Testis (tissue), 2 donors: ENCODE measurements at regions not wholly inside any gene's neighbourhood (a gene's known extent, or its start where the extent isn't known, plus 50 kb on each side); places are given as distances from the start of the nearest gene placed in this dataset.

Experiments
- DNase-seq: peaks from one replicate; pipeline ENCODE4 v3.0.0-alpha.2; 2019
- H3K27ac ChIP-seq, 2 donors: fragments of 200-600 bp; sonication (generic); one replicate each; pipeline ENCODE4 v1.5.1; 2019
- H3K27me3 ChIP-seq: fragments of 200-600 bp; sonication (generic); one replicate; pipeline ENCODE4 v1.5.1; 2019
- H3K36me3 ChIP-seq: fragments of 200-600 bp; sonication (generic); one replicate; pipeline ENCODE4 v1.5.1; 2017; ENCODE audit warnings: low read depth; ENCODE audit errors: missing control alignments
- H3K4me1 ChIP-seq: fragments of 200-600 bp; sonication (generic); one replicate; pipeline ENCODE4 v1.5.1; 2019
- H3K4me3 ChIP-seq, 2 donors: fragments of 200-600 bp; sonication (generic); one replicate each; pipeline ENCODE4 v1.5.1; 2017 to 2019
- H3K9me3 ChIP-seq: fragments of 200-600 bp; sonication (generic); one replicate; pipeline ENCODE4 v1.5.1; 2017
- POLR2A ChIP-seq: fragments of 450-650 bp; IDR thresholded peaks from one replicate; pipeline ENCODE4 v1.6.1; 2017; ENCODE audit warnings: antibody characterized with exemption, mild to moderate bottlenecking, moderate library complexity
- WGBS, 2 donors: methylation state at CpG; one replicate each; pipeline ENCODE4 v1.1.5; 2018; 5-methylcytosine and 5-hydroxymethylcytosine counted together
- intact Hi-C: fragments of 100-400 bp; cut with DNase I; formaldehyde crosslinking; loops from one replicate; pipeline ENCODE4 v1.15.1; 2023; ENCODE audit warnings: low total_unique reads
- TF ChIP-seq, protein P1 (sequence below), 3 experiments: fragments of 450-650 bp in 2 of 3; fragments of 200-600 bp in 1 of 3; sonication (generic) in 1 of 3; IDR thresholded peaks; one replicate each; pipeline ENCODE4 v1.5.1; 2016 to 2019; ENCODE audit warnings: antibody characterized with exemption in 3 of 3, mild to moderate bottlenecking in 2 of 3, moderate library complexity in 1 of 3

GRCh38 chr20:11245431-11245830 is 571.6 kb upstream of the JAG1 start:
- TF ChIP-seq, protein P1, sequence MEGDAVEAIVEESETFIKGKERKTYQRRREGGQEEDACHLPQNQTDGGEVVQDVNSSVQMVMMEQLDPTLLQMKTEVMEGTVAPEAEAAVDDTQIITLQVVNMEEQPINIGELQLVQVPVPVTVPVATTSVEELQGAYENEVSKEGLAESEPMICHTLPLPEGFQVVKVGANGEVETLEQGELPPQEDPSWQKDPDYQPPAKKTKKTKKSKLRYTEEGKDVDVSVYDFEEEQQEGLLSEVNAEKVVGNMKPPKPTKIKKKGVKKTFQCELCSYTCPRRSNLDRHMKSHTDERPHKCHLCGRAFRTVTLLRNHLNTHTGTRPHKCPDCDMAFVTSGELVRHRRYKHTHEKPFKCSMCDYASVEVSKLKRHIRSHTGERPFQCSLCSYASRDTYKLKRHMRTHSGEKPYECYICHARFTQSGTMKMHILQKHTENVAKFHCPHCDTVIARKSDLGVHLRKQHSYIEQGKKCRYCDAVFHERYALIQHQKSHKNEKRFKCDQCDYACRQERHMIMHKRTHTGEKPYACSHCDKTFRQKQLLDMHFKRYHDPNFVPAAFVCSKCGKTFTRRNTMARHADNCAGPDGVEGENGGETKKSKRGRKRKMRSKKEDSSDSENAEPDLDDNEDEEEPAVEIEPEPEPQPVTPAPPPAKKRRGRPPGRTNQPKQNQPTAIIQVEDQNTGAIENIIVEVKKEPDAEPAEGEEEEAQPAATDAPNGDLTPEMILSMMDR (IDR thresholded peaks at IDR 0.05): no peak
- TF ChIP-seq POLR2A: no peak
- no peak for DNase-seq
- Histone ChIP-seq H3K4me1 (no peaks in the 10 kb centered on the region), H3K9me3 (no peaks in the 10 kb centered on the region), H3K36me3 (no peaks in the 10 kb centered on the region), H3K4me3 (no peak overlapping the region), H3K27ac (no peak overlapping the region), H3K27me3 (no peaks in the 10 kb centered on the region)
- intact Hi-C loops: no loop called here

GRCh38 chr20:11246251-11246775 is 572.5 kb upstream of the JAG1 start:
- no peak overlapping the region for H3K4me3 ChIP-seq
- no peaks in the 10 kb centered on the region for H3K27me3 ChIP-seq
- intact Hi-C loops: no loop called here
- H3K27ac ChIP-seq: no peak overlapping the region
- WGBS, 2 donors: 88 to 92% methylated on average over 5 of the region's 5 CpGs
- H3K36me3 ChIP-seq: no peaks in the 10 kb centered on the region
- no peak for TF ChIP-seq POLR2A
- TF ChIP-seq, protein P1 (IDR thresholded peaks at IDR 0.05): no peak
- no peaks in the 10 kb centered on the region for H3K4me1 ChIP-seq
- DNase-seq: no peak
- no peaks in the 10 kb centered on the region for H3K9me3 ChIP-seq

DNA sequence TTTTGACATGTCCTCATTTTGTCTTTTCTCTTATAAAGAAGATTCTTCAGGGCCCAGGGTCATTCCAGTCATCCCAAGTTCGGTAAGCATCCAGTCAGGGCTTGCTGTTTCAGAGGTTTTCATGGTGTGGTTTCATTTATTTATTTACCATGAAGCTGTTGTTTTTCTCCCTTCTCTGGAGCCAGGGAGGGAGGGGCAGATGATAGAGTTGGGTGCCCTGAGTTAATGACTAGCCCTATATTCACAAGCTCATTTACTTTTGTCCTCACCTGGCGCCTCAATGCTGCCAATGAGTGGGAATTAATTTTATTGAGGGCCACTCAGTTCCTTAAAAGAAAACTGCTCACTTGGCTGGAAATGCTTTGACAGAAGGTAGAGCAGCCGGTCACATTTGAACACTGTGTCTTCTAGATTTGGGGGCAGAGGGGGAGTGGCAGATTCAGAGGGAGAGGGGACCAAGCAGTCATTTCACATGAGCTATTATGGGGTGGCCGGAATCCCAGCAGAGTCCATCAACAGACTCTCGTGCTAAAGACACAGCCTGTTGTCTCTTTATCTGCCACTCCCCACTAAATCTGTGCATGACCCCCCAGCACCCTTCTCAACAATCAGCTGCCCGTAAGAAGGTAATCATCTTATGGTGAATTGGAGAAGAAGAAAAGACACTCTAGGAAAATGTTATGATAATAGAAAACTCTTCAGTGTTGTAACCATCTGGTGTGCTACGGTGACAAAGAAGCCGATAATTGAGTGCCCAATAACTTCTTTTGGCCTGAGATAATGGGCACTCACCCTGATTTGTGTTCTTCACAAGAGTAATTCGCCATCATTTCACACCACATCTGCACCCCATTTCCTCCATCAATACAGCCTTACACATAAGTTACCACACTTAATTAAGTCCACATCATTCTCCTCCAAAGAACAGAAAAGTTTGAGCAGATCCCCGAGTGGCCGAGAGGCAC is 573.5 kb upstream of the JAG1 start:
- H3K27me3 ChIP-seq: no peaks in the 10 kb centered on the region
- no peak for DNase-seq
- no peak overlapping the region for H3K4me3 ChIP-seq
- no peaks in the 10 kb centered on the region for H3K4me1 ChIP-seq
- no peaks in the 10 kb centered on the region for H3K36me3 ChIP-seq
- TF ChIP-seq, protein P1 (IDR thresholded peaks at IDR 0.05): no peak
- TF ChIP-seq POLR2A: no peak
- intact Hi-C loops: no loop called here
- H3K9me3 ChIP-seq: no peaks in the 10 kb centered on the region
- no peak overlapping the region for H3K27ac ChIP-seq
- WGBS, 2 donors: 85 to 95% methylated on average over 11 of the region's 11 CpGs

DNA sequence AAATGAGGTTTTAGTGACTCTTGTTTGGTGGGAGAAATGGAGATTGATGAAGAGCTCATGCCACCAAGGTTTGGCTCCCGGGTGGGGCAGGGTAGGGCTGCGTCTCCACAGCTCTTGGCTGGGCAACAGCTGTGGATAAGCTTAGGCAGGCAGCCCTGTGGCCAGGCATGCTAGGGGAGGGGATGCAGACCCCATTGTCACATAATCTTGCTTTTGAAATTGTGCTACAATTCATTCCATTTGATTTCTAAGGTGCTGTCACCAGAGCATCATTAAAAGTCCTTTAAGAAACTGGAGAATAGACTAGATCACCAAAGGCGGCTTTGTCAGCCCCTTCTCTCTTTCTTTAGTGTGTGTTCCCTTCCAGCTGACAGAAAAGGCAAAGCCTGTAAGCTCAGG is 574.2 kb upstream of the JAG1 start:
- intact Hi-C loops: no loop called here
- WGBS, 2 donors: 82 to 88% methylated on average over 3 of the region's 3 CpGs

More for the DNA sequence above, 574.2 kb upstream of the JAG1 start:
- H3K9me3 ChIP-seq: no peaks in the 10 kb centered on the region
- H3K27me3 ChIP-seq: no peaks in the 10 kb centered on the region
- H3K4me1 ChIP-seq: no peaks in the 10 kb centered on the region
- TF ChIP-seq, protein P1 (IDR thresholded peaks at IDR 0.05): no peak
- no peak for TF ChIP-seq POLR2A
- H3K4me3 ChIP-seq: no peak overlapping the region
- DNase-seq: no peak
- H3K36me3 ChIP-seq: no peaks in the 10 kb centered on the region
- H3K27ac ChIP-seq: no peak overlapping the region
